ENCODE measurements at regions not wholly inside any gene's neighbourhood (a gene's known extent, or its start where the extent isn't known, plus 50 kb on each side); places are given as distances from the start of the nearest gene placed in this dataset.
"Not testable (repeated sequence)": the region's sequence is repeated elsewhere in the genome, so short reads cannot be mapped to it uniquely, and the experiment has no call there.

- TF ChIP-seq CTCF (IDR thresholded peaks at IDR 0.05; ENCODE audit: low read depth, low read length); EZH2phosphoT487 (IDR thresholded peaks at IDR 0.05; ENCODE audit: low read depth): not testable (repeated sequence)
Measured at GRCh38 chr10:64924306-64924705, 1403.1 kb downstream of the REEP3 start.
